Liver (tissue), 2 donors: ENCODE measurements at regions not wholly inside any gene's neighbourhood (a gene's known extent, or its start where the extent isn't known, plus 50 kb on each side); places are given as distances from the start of the nearest gene placed in this dataset.

Experiments used
- MAX ChIP-seq: IDR thresholded peaks from 2 replicates; pipeline ENCODE4 v1.6.1; 2016; ENCODE audit warnings: antibody characterized with exemption
- REST ChIP-seq: IDR thresholded peaks from 2 replicates; pipeline ENCODE4 v1.6.1; 2016; ENCODE audit warnings: antibody characterized with exemption, mild to moderate bottlenecking
- YY1 ChIP-seq: IDR thresholded peaks from 2 replicates; pipeline ENCODE4 v1.6.1; 2016; ENCODE audit warnings: antibody characterized with exemption, mild to moderate bottlenecking
- TF ChIP-seq, protein P1 (sequence below): fragments of 150-350 bp; IDR thresholded peaks from 2 replicates; pipeline ENCODE4 v1.5.1; 2017; ENCODE audit warnings: improper control_type of control experiment, low read depth, low read length; ENCODE audit not compliant: missing input control
- donor health status: healthy.

- TF ChIP-seq, protein P1, sequence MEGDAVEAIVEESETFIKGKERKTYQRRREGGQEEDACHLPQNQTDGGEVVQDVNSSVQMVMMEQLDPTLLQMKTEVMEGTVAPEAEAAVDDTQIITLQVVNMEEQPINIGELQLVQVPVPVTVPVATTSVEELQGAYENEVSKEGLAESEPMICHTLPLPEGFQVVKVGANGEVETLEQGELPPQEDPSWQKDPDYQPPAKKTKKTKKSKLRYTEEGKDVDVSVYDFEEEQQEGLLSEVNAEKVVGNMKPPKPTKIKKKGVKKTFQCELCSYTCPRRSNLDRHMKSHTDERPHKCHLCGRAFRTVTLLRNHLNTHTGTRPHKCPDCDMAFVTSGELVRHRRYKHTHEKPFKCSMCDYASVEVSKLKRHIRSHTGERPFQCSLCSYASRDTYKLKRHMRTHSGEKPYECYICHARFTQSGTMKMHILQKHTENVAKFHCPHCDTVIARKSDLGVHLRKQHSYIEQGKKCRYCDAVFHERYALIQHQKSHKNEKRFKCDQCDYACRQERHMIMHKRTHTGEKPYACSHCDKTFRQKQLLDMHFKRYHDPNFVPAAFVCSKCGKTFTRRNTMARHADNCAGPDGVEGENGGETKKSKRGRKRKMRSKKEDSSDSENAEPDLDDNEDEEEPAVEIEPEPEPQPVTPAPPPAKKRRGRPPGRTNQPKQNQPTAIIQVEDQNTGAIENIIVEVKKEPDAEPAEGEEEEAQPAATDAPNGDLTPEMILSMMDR: no peak
- TF ChIP-seq MAX: no peak
- no peak for TF ChIP-seq YY1
- TF ChIP-seq REST: no peak
These were observed 57.9 kb upstream of the TEX13D start for GRCh38 chrX:124274438-124275181.
